ENCODE measurements at regions not wholly inside any gene's neighbourhood (a gene's known extent, or its start where the extent isn't known, plus 50 kb on each side); places are given as distances from the start of the nearest gene placed in this dataset.
"Not testable (repeated sequence)": the region's sequence is repeated elsewhere in the genome, so short reads cannot be mapped to it uniquely, and the experiment has no call there.

DNA sequence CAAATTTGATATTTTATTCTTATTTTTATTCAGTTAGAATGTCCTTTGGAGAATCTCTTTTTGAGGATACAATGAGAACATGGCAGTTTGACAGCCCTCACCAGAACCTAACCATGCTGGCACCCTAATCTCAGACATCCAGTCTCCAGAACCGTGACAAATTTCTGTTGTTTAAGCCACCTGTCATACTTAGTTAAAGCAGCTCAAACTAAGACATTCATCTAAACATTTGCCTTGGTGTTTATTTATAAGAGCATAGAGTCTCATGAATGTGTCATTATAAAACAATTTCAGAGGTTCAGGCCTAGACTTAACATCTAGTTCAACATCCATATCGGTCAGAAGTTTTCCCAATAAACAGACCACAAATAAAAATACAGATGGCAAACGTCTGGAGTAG, 125.1 kb upstream of the FUNDC1 start:
- no peak for DNase-seq (ENCODE audit: extremely low spot score)
- TF ChIP-seq ZNF384 (IDR thresholded peaks at IDR 0.05) (no peak), LEF1 (IDR thresholded peaks at IDR 0.05; ENCODE audit: borderline replicate concordance) (no peak), FOXA1 (IDR thresholded peaks at IDR 0.05) (no peak), SP1 (IDR thresholded peaks at IDR 0.05) (no peak), CTBP1 (IDR thresholded peaks at IDR 0.05; ENCODE audit: borderline replicate concordance) (no peak), HDGF (IDR thresholded peaks at IDR 0.05; ENCODE audit: borderline replicate concordance) (no peak), L3MBTL2 (conservative IDR thresholded peaks at IDR 0.05) (no peak), ELF4 (IDR thresholded peaks at IDR 0.05) (no peak), ARNT (IDR thresholded peaks at IDR 0.05) (no peak)
- TF ChIP-seq, protein P1, sequence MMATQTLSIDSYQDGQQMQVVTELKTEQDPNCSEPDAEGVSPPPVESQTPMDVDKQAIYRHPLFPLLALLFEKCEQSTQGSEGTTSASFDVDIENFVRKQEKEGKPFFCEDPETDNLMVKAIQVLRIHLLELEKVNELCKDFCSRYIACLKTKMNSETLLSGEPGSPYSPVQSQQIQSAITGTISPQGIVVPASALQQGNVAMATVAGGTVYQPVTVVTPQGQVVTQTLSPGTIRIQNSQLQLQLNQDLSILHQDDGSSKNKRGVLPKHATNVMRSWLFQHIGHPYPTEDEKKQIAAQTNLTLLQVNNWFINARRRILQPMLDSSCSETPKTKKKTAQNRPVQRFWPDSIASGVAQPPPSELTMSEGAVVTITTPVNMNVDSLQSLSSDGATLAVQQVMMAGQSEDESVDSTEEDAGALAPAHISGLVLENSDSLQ (IDR thresholded peaks at IDR 0.05) = no peak
- ChIA-PET CTCF (no interaction called here), POLR2A (no interaction called here)

GRCh38 chrX:44657718-44658246, 115.1 kb upstream of the FUNDC1 start:
- POLR2A ChIA-PET; CTCF ChIA-PET; DNase-seq (ENCODE audit: extremely low spot score): not testable (repeated sequence)

GRCh38 chrX:44651358-44651757, 108.7 kb upstream of the FUNDC1 start:
- TF ChIP-seq BHLHE40 (IDR thresholded peaks at IDR 0.05; ENCODE audit: borderline replicate concordance) (no peak), ZNF384 (IDR thresholded peaks at IDR 0.05) (no peak), HDGF (IDR thresholded peaks at IDR 0.05; ENCODE audit: borderline replicate concordance) (no peak), FOXM1 (IDR thresholded peaks at IDR 0.05; ENCODE audit: borderline replicate concordance) (no peak)
- CTCF ChIA-PET = no interaction called here
- DNase-seq (ENCODE audit: extremely low spot score) = peak; percentile 43
- POLR2A ChIA-PET = no interaction called here

- POLR2A ChIA-PET = no interaction called here
- TF ChIP-seq FOXA1 (IDR thresholded peaks at IDR 0.05) (no peak), HDGF (IDR thresholded peaks at IDR 0.05; ENCODE audit: borderline replicate concordance) (no peak), ZNF384 (IDR thresholded peaks at IDR 0.05) (no peak), CTBP1 (IDR thresholded peaks at IDR 0.05; ENCODE audit: borderline replicate concordance) (peak; percentile 29; the same call in 1 of the 2 replicates)
- TF ChIP-seq, protein P1 (IDR thresholded peaks at IDR 0.05) = peak; percentile 78
- CTCF ChIA-PET = no interaction called here
- DNase-seq (ENCODE audit: extremely low spot score) = no peak
Observed at GRCh38 chrX:44643723-44644122, 101.1 kb upstream of the FUNDC1 start.

GRCh38 chrX:44637282-44637681, 94.6 kb upstream of the FUNDC1 start:
- ChIA-PET CTCF (interaction anchor here (0.7 kb wide), 1 partner anchor 1727 kb away, joined by 6 read pairs; no protein-coding TSS in a partner anchor), POLR2A (no interaction called here)
- TF ChIP-seq ZNF384 (IDR thresholded peaks at IDR 0.05) = no peak
- TF ChIP-seq TARDBP (IDR thresholded peaks at IDR 0.05) = no peak
- TF ChIP-seq ELF4 (IDR thresholded peaks at IDR 0.05) = no peak
- TF ChIP-seq, protein P1 (IDR thresholded peaks at IDR 0.05) = no peak
- no peak for TF ChIP-seq LEF1 (IDR thresholded peaks at IDR 0.05; ENCODE audit: borderline replicate concordance)
- TF ChIP-seq FOXK2 (IDR thresholded peaks at IDR 0.05) = no peak
- TF ChIP-seq CTBP1 (IDR thresholded peaks at IDR 0.05; ENCODE audit: borderline replicate concordance) = no peak
- no peak for TF ChIP-seq SUZ12 (IDR thresholded peaks at IDR 0.05)
- TF ChIP-seq ARNT (IDR thresholded peaks at IDR 0.05) = no peak
- no peak for TF ChIP-seq L3MBTL2 (conservative IDR thresholded peaks at IDR 0.05)
- DNase-seq (ENCODE audit: extremely low spot score) = no peak

DNA sequence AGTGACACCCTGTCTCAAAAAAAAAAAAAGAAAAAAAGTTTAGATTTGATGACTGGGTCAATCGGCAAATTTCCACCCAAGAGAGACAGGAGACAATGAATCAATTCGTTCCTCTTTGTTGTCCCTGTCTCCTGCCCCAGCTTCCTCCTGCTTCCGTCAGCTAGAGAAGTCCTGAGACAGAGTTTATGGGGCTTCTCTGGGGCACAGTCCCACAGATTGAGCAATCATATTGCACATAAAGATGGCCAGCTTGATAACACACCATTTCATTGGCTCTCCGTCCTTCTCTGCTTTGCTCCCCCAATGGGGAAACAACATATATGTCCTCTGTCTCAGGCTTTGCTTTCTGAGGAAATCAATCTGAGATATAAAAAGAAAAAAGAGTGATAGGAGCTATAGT, 78.4 kb upstream of the FUNDC1 start:
- ChIA-PET CTCF (no interaction called here), POLR2A (no interaction called here)
- TF ChIP-seq FOXK2 (IDR thresholded peaks at IDR 0.05) (no peak), ELF4 (IDR thresholded peaks at IDR 0.05) (no peak), NFRKB (IDR thresholded peaks at IDR 0.05) (no peak), FOXA1 (IDR thresholded peaks at IDR 0.05) (no peak), SP1 (IDR thresholded peaks at IDR 0.05) (no peak), TARDBP (IDR thresholded peaks at IDR 0.05) (no peak), SUZ12 (IDR thresholded peaks at IDR 0.05) (no peak), FOXM1 (IDR thresholded peaks at IDR 0.05; ENCODE audit: borderline replicate concordance) (no peak), ZNF384 (IDR thresholded peaks at IDR 0.05) (no peak), L3MBTL2 (conservative IDR thresholded peaks at IDR 0.05) (no peak), LEF1 (IDR thresholded peaks at IDR 0.05; ENCODE audit: borderline replicate concordance) (no peak), BHLHE40 (IDR thresholded peaks at IDR 0.05; ENCODE audit: borderline replicate concordance) (no peak), CTBP1 (IDR thresholded peaks at IDR 0.05; ENCODE audit: borderline replicate concordance) (no peak)
- TF ChIP-seq, protein P1 (IDR thresholded peaks at IDR 0.05) = no peak
- DNase-seq (ENCODE audit: extremely low spot score) = no peak

DNA sequence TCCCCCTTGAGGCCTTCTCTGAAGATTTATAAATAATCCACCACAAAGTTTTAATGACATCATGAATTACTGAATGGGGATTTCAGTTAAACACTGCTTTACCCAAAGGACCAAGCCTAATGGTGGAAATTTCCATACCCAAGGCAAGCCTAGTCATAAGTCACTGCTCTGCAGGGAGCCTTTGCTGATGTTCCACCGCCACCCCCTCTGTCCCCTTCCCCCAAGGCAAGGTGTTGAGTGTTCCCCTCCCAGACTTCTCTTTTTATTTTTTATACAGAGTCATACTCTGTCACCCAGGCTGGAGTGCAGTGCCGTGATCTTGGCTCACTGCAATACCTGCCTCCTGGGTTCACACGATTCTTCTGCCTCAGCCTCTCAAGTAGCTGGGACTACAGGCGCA, 76.4 kb upstream of the FUNDC1 start:
- TF ChIP-seq FOXM1 (IDR thresholded peaks at IDR 0.05; ENCODE audit: borderline replicate concordance) (no peak), NFRKB (IDR thresholded peaks at IDR 0.05) (no peak), FOXK2 (IDR thresholded peaks at IDR 0.05) (no peak)
- ChIA-PET CTCF (no interaction called here), POLR2A (no interaction called here)
- no peak for DNase-seq (ENCODE audit: extremely low spot score)

Measured in HEK293T (cell line).